AG04450 (cell line): ENCODE measurements at regions not wholly inside any gene's neighbourhood (a gene's known extent, or its start where the extent isn't known, plus 50 kb on each side); places are given as distances from the start of the nearest gene placed in this dataset.

Source experiments
- CTCF ChIA-PET: fragments of 300-600, 350-600 bp; formaldehyde crosslinking; extraction: SDS; loops from one replicate; lab custom pipeline; 2022; ENCODE audit warnings: antibody characterized with exemption, inconsistent platforms; lab: Charles Lee
- POLR2A ChIA-PET: fragments of 350-600 bp; formaldehyde crosslinking; extraction: SDS; loops from one replicate; lab custom pipeline; 2021; ENCODE audit warnings: antibody characterized with exemption, inconsistent platforms; lab: Yijun Ruan, JAX
- DNase-seq: peaks from one replicate; pipeline ENCODE4 v3.0.0-alpha.2; 2011; ENCODE audit warnings: low read depth, low spot score
- H3K27ac ChIP-seq: one replicate; pipeline ENCODE4 v1.5.1; 2012; ENCODE audit warnings: low read depth, low read length, control low read depth
- H3K27me3 ChIP-seq: one replicate; pipeline ENCODE4 v1.6.0; 2012; ENCODE audit warnings: low read length; ENCODE audit not compliant: control insufficient read depth, insufficient read depth
- H3K4me3 ChIP-seq: 2 replicates; pipeline ENCODE4 v1.5.1; 2011; ENCODE audit warnings: mild to moderate bottlenecking, low read depth, low read length, control low read depth
- H3K9me3 ChIP-seq: 2 replicates; pipeline ENCODE4 v1.5.1; 2012; ENCODE audit warnings: low read length; ENCODE audit not compliant: control insufficient read depth, insufficient read depth
- TF ChIP-seq, protein P1 (sequence below): IDR thresholded peaks from 2 replicates; pipeline ENCODE4 v1.5.1; 2011; ENCODE audit warnings: low read depth, low read length, control low read depth, inconsistent platforms

DNA sequence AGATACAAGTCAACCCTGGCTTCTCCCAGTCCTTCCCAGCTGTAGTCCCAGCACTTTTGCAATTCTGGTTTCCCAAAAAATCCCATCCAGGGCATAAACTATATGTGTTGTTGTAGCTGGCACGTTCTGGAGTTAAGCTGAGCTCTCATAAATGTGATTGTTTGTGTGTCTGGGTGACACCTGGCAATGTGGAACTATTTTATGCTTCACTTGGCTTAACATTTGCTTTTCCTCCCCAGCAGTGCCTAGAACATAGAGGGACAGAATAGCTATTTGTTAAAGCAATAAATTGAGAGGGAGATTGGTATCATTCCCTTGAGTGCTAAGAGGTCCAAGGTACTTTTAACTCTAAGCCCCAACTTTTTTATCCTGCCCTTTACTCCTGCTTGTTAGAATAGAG lies 575.9 kb upstream of the NOX3 start:
- ChIA-PET CTCF (no interaction called here), POLR2A (no interaction called here)
- TF ChIP-seq, protein P1, sequence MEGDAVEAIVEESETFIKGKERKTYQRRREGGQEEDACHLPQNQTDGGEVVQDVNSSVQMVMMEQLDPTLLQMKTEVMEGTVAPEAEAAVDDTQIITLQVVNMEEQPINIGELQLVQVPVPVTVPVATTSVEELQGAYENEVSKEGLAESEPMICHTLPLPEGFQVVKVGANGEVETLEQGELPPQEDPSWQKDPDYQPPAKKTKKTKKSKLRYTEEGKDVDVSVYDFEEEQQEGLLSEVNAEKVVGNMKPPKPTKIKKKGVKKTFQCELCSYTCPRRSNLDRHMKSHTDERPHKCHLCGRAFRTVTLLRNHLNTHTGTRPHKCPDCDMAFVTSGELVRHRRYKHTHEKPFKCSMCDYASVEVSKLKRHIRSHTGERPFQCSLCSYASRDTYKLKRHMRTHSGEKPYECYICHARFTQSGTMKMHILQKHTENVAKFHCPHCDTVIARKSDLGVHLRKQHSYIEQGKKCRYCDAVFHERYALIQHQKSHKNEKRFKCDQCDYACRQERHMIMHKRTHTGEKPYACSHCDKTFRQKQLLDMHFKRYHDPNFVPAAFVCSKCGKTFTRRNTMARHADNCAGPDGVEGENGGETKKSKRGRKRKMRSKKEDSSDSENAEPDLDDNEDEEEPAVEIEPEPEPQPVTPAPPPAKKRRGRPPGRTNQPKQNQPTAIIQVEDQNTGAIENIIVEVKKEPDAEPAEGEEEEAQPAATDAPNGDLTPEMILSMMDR: no peak
- no peak overlapping the region for H3K27ac ChIP-seq
- no peaks in the 10 kb centered on the region for H3K27me3 ChIP-seq
- H3K4me3 ChIP-seq: no peak overlapping the region
- no peaks in the 10 kb centered on the region for H3K9me3 ChIP-seq
- no peak for DNase-seq

DNA sequence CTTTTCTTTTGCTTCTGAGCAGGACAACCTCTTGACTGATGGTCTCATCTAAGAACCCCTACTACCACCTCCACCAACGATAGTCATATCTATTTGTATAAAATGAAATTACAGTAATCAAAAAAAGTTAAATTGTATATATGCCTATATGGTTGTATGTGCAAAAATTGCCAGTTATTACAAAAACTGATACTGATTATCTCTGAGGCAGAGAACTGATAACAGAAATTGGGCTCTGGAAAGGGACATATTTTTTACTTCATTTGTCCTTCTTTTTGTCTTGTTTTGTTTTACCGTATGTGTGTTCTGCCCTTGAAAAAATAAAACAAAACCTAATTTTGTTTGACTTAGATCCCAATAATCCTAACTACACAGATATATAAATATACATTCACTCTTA lies 574.4 kb upstream of the NOX3 start:
- Histone ChIP-seq H3K27ac (no peak overlapping the region), H3K4me3 (no peak overlapping the region), H3K27me3 (no peaks in the 10 kb centered on the region), H3K9me3 (no peaks in the 10 kb centered on the region)
- no peak for DNase-seq
- TF ChIP-seq, protein P1: no peak
- ChIA-PET CTCF (interaction anchor here (1.7 kb wide), 1 partner anchor 9 kb away, joined by 5 read pairs; no protein-coding TSS in a partner anchor), POLR2A (no interaction called here)

DNA sequence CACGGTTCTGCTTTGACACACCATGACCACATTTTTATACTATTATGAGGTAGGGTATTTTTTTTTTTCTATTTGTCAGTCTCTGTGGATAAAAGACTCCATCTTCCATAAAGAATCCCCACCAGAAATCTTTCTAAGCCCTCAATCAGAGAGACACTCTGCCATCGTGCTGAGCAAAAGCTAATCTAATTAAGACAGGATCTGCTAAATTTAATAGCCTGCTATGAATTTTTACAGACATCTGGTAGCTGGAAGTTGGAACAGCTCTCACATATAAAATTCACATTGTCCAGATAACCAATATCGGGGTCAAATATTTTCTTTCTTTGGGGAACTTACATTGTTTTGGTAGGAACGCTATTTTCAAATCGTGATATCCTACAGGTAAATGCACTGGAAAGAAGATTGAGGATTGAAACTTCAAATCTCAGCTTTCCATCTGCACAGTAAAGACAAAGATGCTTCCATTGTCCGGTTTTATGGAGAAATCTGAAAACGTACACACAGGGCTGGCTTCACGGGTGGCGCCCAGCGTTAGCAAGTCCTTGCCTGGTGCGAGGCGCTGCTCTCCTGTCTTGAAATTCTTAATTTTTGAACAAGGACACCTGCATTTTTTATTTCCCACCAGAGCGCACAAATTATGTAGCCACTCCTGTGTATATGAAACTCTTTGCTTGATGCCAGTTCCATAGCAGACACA lies 573.8 kb upstream of the NOX3 start:
- no peak overlapping the region for H3K27ac ChIP-seq
- TF ChIP-seq, protein P1: no peak
- ChIA-PET CTCF (interaction anchor here (1.7 kb wide), 1 partner anchor 9 kb away, joined by 5 read pairs; no protein-coding TSS in a partner anchor), POLR2A (no interaction called here)
- no peak overlapping the region for H3K4me3 ChIP-seq
- no peaks in the 10 kb centered on the region for H3K27me3 ChIP-seq
- no peak for DNase-seq
- no peaks in the 10 kb centered on the region for H3K9me3 ChIP-seq

DNA sequence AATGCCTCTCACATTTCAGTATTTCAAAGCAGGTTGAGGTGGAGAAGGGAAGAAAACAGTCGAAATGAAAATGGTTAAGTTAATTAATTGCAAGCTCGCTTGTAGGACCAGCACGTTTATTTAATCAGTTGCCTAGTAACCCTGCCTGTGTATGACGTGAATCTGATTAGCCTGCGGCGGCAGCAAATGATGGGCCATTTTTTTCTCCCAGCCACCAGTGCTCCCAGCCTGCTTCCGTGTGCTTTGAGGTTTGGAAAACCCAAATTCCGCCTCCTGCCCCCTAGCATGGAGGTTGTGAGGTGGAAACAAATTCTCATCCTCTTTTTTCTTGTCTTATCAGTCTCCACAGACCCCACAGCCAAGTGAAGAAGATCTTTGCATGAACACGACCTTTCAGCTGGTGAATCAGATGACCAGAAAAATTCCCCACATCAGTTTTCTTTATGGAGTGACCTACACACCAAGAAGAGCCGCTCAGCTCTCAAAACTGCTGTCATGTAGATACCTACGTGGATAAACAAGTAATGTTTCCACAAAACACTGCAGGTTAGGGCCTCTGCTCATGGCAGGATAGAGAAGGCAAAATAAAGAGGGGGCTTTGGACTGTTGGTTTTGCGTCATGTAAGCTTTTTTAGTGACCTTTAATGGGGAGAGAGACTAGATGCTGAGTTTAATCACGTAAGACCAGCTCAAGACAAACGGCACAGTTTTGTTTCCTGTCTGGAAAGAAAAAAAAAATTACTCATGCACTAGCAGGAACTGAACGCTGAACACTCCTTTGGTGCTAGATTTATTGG lies 572.9 kb upstream of the NOX3 start:
- Histone ChIP-seq H3K27ac (no peak overlapping the region), H3K27me3 (no peaks in the 10 kb centered on the region), H3K4me3 (no peak overlapping the region), H3K9me3 (no peaks in the 10 kb centered on the region)
- TF ChIP-seq, protein P1: no peak
- ChIA-PET POLR2A (no interaction called here), CTCF (interaction anchor here (1.7 kb wide), 1 partner anchor 8 kb away, joined by 5 read pairs; no protein-coding TSS in a partner anchor)
- DNase-seq: no peak

DNA sequence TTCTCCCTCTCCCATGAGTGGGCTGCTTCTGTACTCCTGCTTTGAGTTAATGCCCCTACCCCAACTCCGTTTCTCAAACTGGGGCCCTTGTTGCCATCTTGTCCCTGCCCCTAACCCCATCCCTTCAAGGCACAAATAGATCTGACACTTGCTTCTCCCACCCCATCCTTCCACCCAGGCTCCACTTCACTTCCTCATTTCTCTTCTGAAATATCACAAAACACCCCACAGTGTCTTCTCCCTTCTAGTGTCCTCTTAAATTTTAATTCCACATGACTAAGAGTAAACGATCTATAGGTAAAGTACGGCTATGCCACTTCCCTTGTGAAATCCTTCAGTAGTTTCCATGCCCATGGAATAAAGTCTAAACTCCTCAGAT lies 571.6 kb upstream of the NOX3 start:
- TF ChIP-seq, protein P1: no peak
- Histone ChIP-seq H3K27ac (no peak overlapping the region), H3K4me3 (no peak overlapping the region), H3K27me3 (no peaks in the 10 kb centered on the region), H3K9me3 (no peaks in the 10 kb centered on the region)
- ChIA-PET POLR2A (no interaction called here), CTCF (no interaction called here)
- no peak for DNase-seq
